GM12865 (cell line): ENCODE measurements at regions not wholly inside any gene's neighbourhood (a gene's known extent, or its start where the extent isn't known, plus 50 kb on each side); places are given as distances from the start of the nearest gene placed in this dataset.

Experiments used
- DNase-seq: peaks from one replicate; pipeline ENCODE4 v3.0.0; 2010; ENCODE audit warnings: low read depth
- H3K4me3 ChIP-seq: 2 replicates; pipeline ENCODE4 v1.5.1; 2011; ENCODE audit warnings: mild to moderate bottlenecking, low read depth, low read length, control low read depth
- TF ChIP-seq, protein P1 (sequence below): IDR thresholded peaks from 2 replicates; pipeline ENCODE4 v1.5.1; 2011; ENCODE audit warnings: low read length, control low read depth, low read depth, inconsistent platforms; ENCODE audit not compliant: insufficient read depth; ENCODE audit errors: missing control alignments

DNA sequence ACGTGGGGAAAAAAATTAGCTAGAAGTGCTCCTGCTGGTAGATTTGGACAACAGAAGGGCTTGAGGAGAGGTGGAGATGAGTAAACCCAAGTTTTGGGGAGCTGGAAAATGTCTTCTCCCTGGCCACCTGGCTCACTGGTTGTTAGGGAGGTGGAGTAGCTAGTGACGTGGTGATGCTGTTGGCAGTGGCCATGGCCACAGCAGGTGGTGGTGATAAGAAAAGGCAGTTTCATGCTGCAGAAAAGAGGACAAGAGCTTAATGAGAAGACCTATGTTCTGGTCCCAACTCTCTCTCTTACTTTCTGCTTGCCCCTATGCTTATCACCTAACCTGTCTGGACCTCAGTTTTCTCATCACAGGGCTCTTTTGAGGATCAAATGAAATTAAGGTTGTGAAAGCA lies 223.5 kb upstream of the N4BP1 start:
- no peak for DNase-seq
- TF ChIP-seq, protein P1, sequence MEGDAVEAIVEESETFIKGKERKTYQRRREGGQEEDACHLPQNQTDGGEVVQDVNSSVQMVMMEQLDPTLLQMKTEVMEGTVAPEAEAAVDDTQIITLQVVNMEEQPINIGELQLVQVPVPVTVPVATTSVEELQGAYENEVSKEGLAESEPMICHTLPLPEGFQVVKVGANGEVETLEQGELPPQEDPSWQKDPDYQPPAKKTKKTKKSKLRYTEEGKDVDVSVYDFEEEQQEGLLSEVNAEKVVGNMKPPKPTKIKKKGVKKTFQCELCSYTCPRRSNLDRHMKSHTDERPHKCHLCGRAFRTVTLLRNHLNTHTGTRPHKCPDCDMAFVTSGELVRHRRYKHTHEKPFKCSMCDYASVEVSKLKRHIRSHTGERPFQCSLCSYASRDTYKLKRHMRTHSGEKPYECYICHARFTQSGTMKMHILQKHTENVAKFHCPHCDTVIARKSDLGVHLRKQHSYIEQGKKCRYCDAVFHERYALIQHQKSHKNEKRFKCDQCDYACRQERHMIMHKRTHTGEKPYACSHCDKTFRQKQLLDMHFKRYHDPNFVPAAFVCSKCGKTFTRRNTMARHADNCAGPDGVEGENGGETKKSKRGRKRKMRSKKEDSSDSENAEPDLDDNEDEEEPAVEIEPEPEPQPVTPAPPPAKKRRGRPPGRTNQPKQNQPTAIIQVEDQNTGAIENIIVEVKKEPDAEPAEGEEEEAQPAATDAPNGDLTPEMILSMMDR: no peak
- no peak overlapping the region for H3K4me3 ChIP-seq

DNA sequence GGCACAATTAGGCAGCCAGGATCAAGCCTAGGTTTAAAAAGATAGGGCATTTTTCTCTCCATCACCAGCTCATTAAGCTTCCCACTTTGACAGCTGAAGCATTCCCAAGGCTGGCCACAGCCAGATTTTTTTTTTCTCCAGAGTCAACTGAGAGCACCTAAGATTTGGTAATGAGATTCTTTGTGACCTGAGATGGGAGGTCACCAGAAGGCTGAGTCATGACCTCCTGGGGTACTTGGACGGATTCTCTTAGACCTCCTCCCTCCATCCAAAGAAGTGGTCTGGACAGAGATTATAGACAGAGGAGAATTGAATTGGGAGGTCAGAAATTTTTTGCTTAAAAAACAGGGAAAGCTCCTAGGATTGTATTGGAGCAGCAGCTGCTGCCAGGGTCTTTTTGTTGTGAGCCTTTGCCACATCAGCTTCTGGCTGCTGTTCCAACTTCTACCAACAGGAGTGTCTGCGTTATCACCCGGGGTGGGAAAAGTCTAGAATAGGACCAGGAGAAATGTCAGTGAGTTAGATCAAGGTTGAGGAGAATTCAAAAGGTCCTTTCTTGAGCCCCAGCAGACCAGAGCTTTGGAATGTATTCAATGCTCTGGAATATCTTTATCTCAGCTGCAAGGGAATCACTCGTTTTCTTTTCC lies 221.2 kb upstream of the N4BP1 start:
- TF ChIP-seq, protein P1: peak; percentile 29
- DNase-seq: no peak
- no peak overlapping the region for H3K4me3 ChIP-seq

DNA sequence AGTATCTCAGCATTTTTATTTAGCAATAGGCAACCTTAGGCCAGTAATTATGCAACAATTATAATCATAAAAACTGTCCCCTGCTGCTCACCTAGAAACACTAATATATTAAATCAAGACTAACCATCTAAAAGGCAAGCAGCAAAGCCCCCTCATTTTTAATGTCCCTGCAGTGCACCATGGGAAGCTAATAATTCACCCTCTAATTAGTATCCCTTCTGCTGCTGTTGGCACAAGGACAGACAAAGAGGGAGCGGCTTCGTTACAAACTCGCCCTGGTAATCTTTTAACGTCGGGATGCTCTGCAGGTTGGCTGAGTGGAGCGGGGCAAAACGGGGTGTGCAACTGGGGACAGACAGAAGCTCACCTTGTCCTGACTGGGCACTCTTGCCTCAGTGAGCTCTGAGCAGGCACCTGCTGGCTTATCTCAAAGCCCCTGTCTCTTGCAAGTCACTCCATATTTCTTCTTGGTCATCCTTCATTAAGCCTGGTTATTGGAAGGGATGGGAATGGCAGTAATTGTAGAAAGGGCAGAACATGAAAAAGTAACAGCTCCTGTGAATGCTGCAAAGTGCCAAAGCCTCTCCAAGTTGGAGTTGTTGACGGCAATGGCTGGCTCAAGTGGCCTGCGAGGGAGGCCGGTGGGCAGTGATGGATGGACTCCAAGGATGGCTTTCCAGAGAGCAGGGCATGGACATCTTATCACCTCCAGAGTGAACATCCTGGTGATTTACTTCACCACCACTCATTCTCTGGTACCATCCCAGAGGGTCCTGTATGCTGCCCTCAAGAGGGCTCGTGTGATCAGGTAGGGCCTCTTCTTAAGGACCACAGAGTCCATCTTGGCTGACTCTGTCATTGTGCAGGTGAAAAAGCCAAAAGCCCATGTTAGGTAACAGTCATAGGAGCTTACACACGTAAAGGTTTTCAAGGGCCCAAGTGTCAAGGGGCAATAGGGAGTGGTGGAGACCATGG lies 219.6 kb upstream of the N4BP1 start:
- H3K4me3 ChIP-seq: no peak overlapping the region
- no peak for DNase-seq
- TF ChIP-seq, protein P1: no peak

DNA sequence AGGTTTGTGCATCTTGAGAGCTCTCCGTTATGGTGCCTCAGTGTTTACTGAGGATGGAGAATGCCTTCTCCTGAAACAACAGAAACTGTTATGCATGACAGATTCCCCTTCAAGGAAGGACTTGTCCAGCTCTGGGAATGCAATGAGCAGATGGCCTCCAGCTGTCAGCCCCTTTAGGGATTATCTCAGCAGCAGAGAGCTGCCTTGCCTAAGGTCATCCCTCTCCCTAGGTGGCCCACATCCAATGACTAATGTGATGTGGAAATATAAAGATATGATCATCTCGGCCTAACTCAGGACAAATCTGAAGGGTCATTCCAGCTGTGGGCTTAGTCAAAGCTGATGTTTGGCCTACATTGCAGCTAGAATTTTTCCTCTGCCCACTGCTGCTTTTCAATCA lies 214.3 kb upstream of the N4BP1 start:
- H3K4me3 ChIP-seq: no peak overlapping the region
- TF ChIP-seq, protein P1: no peak
- DNase-seq: no peak

DNA sequence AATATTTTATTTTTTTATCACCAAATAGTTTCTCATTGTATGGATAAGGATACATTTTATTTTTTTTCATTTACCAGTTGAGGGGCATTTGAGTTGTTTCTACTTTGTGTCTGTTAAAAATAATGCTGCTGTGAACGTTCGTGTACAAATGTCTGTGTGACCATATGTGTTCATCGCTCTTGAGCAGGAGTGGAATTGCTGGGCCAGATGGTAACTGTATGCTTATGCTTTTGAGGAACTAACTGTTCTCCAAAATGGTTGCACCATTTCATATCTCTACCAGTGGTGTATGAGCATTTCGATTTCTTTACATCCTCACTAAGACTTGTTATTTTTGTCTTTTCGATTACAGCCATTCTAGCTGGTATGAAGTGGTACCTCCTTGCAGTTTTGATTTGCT lies 212.5 kb upstream of the N4BP1 start:
- no peak for DNase-seq
- no peak overlapping the region for H3K4me3 ChIP-seq
- TF ChIP-seq, protein P1: no peak

DNA sequence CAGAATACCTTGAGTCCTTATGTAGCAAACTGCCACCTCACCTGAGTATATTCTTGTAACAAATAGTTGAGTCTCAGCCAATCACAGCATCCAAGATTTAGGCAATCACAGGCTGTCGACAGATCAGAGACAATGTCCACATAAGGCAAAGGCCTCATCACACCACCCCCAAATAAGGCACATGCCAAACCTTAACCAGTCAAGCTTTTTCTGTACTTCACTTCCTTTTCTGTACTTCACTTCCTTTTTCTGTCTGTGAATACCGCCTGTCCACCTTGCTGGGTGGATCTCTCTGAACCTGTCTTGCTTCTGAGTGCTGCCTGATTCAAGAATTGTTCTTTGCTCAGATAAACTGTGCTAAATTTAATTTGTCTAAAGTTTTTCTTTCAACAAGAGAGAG lies 210.4 kb upstream of the N4BP1 start:
- DNase-seq: no peak
- H3K4me3 ChIP-seq: no peak overlapping the region
- TF ChIP-seq, protein P1: no peak
